Upper lobe of right lung (tissue), 1 donor: ENCODE measurements at regions not wholly inside any gene's neighbourhood (a gene's known extent, or its start where the extent isn't known, plus 50 kb on each side); places are given as distances from the start of the nearest gene placed in this dataset.
A peak's percentile ranks its signal among the peaks of the same experiment; 100 is the strongest.

Experiments used
- ATAC-seq: fragments of 200-7000 bp; cut with Tn5 transposase; one replicate; pipeline ENCODE4 v1.9.1; 2020; ENCODE audit warnings: mild to moderate bottlenecking, moderate library complexity
- DNase-seq: peaks from one replicate; pipeline ENCODE4 v3.0.0-alpha.2; 2020
- H3K27ac ChIP-seq: fragments of 200-600 bp; one replicate; pipeline ENCODE4 v1.8.0; 2022
- H3K27me3 ChIP-seq: fragments of 200-600 bp; one replicate; pipeline ENCODE4 v1.8.0; 2022; ENCODE audit warnings: mild to moderate bottlenecking
- H3K36me3 ChIP-seq: fragments of 200-600 bp; one replicate; pipeline ENCODE4 v1.8.0; 2022
- H3K4me1 ChIP-seq: fragments of 200-600 bp; one replicate; pipeline ENCODE4 v1.8.0; 2022
- H3K4me3 ChIP-seq: fragments of 200-600 bp; one replicate; pipeline ENCODE4 v1.8.0; 2022; ENCODE audit warnings: mild to moderate bottlenecking
- H3K9me3 ChIP-seq: fragments of 200-600 bp; one replicate; pipeline ENCODE4 v1.8.0; 2022
- intact Hi-C: fragments of 100-400 bp; cut with DNase I; formaldehyde crosslinking; loops from one replicate; pipeline ENCODE4 v1.11.0; 2022
- TF ChIP-seq, protein P1 (sequence below): fragments of 200-600 bp; IDR thresholded peaks from one replicate; pipeline ENCODE4 v1.8.0; 2022; ENCODE audit warnings: antibody characterized with exemption
- donor health status: DM: no; HTN: yes; CAD: no; lungs with severe emphysema.

DNA sequence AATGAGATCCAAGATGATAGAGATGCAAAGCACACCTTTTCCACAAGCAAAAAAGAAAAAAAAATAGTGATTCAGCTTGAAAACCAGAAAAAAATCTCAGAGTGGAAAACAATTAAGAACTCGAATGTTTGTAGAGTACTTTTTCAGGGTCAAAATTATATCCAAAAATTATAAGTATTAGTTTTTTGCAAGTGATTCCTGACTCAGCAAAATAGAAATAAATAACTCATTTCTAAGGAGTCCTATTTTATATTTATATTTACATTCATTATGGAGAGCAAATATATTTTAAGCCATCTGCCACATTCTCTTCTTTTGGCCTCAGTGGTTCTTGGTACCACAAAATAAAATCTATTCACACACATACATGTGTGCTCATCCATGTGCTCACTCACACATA, 1011.8 kb upstream of the ARRDC3 start:
- H3K4me3 ChIP-seq, result no peak overlapping the region
- intact Hi-C loops, result no loop called here
- TF ChIP-seq, protein P1, sequence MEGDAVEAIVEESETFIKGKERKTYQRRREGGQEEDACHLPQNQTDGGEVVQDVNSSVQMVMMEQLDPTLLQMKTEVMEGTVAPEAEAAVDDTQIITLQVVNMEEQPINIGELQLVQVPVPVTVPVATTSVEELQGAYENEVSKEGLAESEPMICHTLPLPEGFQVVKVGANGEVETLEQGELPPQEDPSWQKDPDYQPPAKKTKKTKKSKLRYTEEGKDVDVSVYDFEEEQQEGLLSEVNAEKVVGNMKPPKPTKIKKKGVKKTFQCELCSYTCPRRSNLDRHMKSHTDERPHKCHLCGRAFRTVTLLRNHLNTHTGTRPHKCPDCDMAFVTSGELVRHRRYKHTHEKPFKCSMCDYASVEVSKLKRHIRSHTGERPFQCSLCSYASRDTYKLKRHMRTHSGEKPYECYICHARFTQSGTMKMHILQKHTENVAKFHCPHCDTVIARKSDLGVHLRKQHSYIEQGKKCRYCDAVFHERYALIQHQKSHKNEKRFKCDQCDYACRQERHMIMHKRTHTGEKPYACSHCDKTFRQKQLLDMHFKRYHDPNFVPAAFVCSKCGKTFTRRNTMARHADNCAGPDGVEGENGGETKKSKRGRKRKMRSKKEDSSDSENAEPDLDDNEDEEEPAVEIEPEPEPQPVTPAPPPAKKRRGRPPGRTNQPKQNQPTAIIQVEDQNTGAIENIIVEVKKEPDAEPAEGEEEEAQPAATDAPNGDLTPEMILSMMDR, result no peak
- no peaks in the 10 kb centered on the region for H3K36me3 ChIP-seq
- H3K9me3 ChIP-seq, result no peaks in the 10 kb centered on the region
- no peak for DNase-seq
- H3K27ac ChIP-seq, result no peak overlapping the region
- no peaks in the 10 kb centered on the region for H3K4me1 ChIP-seq
- H3K27me3 ChIP-seq, result no peaks in the 10 kb centered on the region
- ATAC-seq, result no peak

DNA sequence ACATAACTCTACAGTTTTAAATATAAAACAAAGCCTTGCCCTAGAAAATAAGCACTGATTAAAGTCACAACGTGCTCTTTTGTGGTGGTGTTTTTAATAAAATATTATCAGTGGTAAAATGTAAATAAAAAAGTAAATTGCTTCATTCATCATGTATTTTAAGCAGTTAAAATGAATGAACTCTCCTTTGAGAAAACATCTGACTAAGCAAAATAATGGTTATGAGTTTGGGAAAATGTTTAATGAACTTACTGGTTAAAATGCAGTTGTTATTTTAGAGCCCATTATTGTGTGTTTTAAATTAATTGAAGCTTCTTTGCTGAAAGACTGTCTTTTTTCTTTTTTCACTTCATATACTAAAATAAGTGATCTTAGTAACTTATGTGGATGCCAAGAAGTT, 1007.5 kb upstream of the ARRDC3 start:
- Histone ChIP-seq H3K4me3 (no peak overlapping the region), H3K36me3 (no peaks in the 10 kb centered on the region), H3K27me3 (no peaks in the 10 kb centered on the region), H3K27ac (no peak overlapping the region), H3K4me1 (no peaks in the 10 kb centered on the region), H3K9me3 (no peaks in the 10 kb centered on the region)
- TF ChIP-seq, protein P1, result no peak
- intact Hi-C loops, result no loop called here
- DNase-seq (no peak), ATAC-seq (no peak)

DNA sequence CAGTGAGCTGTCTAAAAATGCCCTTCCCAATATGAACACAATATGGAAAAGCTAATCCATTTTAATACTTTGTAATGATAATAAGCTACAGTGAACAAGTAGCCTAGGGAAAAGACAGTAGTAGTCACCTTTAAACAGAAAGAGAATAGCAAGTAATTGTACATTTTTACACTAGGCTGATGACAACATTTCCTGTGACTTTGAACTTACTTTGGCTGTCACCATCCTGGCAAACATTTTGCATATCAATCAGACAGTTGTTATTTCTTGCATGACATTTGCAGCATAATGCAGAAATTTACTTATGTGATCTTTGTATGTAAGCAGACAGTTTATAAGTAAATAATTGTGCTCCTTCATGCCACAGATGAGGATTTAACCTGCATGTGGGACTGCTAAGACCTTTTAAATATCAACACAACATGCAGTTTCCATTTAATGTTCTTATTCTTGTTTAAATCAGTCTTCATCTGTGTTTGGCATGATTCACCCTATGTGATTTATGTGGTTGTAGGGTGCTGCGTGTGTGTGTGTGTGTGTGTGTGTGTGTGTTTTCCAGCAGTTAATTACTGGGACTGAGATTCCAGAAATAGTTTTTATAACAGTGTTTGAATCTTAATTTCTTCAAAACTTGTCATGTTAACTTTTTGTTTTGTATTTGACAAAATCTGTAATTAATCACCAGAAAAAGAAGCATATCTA, 997.1 kb upstream of the ARRDC3 start:
- no peaks in the 10 kb centered on the region for H3K36me3 ChIP-seq
- H3K4me3 ChIP-seq, result no peak overlapping the region
- TF ChIP-seq, protein P1, result no peak
- DNase-seq (no peak), ATAC-seq (no peak)
- no peaks in the 10 kb centered on the region for H3K27me3 ChIP-seq
- H3K9me3 ChIP-seq, result no peaks in the 10 kb centered on the region
- H3K4me1 ChIP-seq, result no peaks in the 10 kb centered on the region
- H3K27ac ChIP-seq, result no peak overlapping the region
- intact Hi-C loops, result no loop called here

DNA sequence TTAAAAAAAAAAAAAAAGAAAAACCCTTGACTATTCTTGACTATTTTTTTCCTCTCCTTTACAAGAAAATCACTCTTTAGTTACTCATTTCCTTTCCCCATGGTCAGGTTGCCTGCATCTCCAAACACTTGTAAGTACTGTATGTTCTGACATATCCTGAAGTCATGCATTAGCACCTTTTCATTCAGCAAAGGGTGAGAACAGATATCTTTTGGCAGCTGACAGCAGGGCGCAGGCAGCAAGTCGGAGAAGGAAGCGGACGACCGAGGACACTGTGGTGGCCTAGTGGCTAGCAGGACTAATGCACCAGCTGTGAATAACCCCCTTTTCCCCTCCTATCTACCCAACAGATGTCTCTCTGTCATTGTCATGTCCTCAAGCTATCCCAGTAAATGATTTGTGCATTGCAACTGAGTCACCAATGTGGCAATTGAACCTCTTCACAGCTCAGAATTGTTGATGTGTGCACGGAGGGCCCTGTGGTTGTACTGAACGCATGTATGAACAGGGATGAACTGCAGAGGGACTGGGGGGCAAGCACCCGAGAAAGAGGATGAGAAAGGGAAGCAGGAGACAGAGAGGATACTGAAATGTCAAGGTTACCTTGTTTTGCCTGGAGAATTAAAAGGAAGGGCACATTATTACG, 996.0 kb upstream of the ARRDC3 start:
- Histone ChIP-seq H3K4me3 (no peak overlapping the region), H3K9me3 (no peaks in the 10 kb centered on the region), H3K27me3 (no peaks in the 10 kb centered on the region), H3K36me3 (no peaks in the 10 kb centered on the region), H3K27ac (no peak overlapping the region), H3K4me1 (no peaks in the 10 kb centered on the region)
- ATAC-seq, result no peak
- no peak for DNase-seq
- TF ChIP-seq, protein P1, result no peak
- intact Hi-C loops, result no loop called here

DNA sequence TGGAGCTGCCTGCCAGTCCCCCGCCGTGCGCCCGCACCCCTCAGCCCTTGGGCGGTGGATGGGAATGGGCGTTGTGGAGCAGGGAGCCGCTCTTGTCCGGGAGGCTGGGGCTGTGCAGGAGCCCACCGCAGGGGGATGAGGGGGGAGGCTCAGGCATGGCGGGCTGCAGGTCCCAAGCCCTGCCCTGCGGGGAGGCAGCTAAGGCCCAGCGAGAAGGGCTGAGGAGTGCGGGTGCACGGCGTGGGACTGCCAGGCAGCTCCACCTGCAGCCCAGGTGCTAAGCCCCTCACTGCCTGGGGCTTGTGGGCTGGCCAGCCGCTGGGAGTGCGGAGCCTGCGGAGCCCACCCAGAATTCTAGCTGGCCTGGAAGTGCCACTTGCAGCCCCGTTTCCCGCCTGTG, 991.7 kb upstream of the ARRDC3 start:
- intact Hi-C loops, result no loop called here
- H3K27ac ChIP-seq, result no peak overlapping the region
- H3K27me3 ChIP-seq, result no peaks in the 10 kb centered on the region
- no peaks in the 10 kb centered on the region for H3K36me3 ChIP-seq
- TF ChIP-seq, protein P1, result no peak
- ATAC-seq (peak; percentile 32), DNase-seq (no peak)
- H3K4me3 ChIP-seq, result no peak overlapping the region
- H3K4me1 ChIP-seq, result no peaks in the 10 kb centered on the region
- H3K9me3 ChIP-seq, result no peaks in the 10 kb centered on the region
